Left hindlimb (tissue), 1 donor: ENCODE measurements at regions not wholly inside any gene's neighbourhood (a gene's known extent, or its start where the extent isn't known, plus 50 kb on each side); places are given as distances from the start of the nearest gene placed in this dataset.

Source experiments
- DNase-seq: peaks from one replicate; pipeline ENCODE4 v3.0.0-alpha.2; 2018

DNA sequence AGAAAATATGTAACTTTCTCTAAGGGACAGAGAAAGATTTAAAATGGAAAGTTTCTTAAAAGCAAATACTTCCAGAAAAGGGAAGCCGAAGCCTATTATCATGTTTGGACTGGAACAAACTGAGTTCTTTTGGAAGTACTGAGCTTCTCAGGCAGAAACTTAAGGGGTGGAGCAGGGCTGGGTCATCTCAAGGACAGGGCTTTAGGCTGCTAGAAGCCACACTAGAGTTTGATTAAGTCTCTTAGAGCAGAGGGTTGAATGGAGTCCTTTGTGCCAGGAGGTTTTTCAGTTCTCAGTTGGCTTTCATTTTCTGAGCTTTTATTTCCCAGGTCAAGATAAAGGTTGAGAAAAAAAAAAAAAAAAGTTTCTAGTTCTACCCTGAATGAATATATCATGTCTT, 432.7 kb downstream of the SLITRK5 start:
- DNase-seq: no peak

DNA sequence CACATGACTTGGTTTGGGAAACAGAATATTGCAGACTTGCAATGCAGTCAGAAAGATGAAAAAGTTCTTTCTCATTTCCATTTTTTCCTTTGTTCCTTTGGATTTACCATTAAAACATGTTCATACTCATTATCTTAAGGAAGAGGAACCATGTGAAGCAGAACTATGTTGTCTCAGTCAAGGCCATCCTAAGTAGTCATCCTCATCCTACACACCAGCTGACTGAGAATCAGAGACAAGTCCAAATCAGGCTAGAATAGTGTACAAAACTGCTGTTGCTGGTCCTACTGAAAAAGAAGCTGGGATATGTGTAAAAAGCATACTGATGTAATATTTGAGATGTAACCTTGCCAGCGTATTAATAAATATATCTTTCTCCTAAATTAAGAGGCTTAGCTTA, 433.4 kb downstream of the SLITRK5 start:
- no peak for DNase-seq

DNA sequence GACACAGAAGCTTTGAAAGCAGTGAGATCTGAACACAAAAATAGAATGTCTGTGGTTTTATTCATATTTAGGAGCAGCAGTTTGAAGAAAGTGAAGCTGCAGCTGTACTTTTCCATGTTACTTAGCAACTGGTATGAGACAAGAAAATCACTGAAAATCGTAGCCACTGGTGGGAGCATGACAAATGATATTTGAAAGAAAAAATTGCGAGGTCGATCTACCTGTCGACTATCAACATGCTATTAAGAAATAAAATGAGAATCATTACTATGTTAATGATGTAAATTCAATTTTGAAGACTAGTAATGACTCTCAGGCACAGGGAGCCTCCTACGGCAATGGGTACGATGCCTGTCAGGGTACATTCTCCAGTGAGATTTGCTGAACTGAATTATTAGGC, 436.4 kb downstream of the SLITRK5 start:
- DNase-seq: no peak

DNA sequence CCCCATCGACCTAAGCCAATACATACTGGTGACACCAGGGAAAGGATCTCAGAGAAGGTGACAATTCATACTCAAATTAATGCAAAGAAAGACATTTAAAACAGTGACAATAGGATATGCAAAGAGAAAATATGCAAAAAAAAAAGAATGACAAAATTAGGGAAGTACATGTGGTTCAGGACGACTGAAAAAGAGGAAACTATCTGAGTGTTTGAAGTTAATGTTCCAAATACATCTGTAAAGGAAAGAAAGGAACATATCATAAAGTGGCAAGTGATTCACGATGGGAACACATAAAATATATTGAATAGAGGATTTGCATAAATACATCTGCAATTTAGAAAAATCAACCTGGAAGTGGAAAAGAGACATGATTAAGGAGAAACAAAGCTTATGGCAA, 441.4 kb downstream of the SLITRK5 start:
- no peak for DNase-seq

DNA sequence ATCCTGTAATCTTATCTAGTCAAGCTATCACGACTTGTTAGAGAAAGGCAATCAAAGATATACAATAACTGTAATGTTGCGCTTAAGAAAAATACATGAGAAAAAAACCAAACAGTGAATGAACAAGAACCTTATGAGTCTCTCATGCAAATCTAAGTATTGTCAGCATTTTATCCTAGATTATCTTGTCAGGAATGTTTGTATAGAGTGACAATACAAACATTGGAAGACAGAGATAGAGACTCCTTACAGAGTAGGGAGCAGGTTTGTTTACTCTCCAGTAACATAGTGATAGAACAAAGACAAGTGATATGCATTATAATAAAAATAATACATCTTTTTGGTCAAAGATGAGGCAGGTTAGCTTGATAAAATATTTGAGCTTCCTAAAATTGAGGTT, 444.8 kb downstream of the SLITRK5 start:
- DNase-seq: no peak

DNA sequence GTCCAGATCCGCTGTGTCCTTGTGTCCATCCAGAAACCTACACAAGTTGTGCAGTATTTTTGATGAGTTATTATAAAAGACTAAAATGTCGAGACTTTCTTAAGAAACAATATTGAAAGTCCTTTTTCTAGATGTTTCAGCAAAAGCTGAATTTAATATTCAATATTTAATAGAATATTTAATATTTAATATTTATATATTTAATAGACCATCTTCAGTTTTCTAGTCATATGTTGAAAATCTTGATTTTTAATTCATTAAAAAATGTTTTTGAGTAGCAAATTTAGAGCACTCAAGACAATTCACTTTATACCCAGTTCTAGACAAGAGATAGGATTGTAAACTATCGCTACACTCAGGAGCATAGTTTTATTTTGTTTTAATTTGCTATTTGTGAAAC, 447.8 kb downstream of the SLITRK5 start:
- no peak for DNase-seq

DNA sequence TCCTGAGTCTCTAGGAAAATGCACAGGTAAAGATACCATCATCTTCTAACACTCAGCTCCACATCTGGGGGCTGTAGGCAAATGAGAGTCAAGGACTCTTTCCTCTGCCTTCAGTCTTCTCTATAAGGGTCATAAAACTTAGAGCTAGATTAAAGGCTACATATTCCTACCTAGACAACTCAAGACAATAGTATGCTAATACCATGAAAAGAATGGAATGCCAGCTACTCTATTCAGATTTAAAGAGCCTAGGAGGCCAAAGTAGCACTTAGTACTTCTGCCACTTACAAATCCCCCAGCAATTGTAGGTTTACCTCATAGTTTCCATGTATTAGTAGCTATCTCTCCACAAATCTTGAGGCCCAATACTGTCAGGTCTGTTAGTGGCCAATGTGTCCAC, 453.0 kb downstream of the SLITRK5 start:
- DNase-seq: no peak

DNA sequence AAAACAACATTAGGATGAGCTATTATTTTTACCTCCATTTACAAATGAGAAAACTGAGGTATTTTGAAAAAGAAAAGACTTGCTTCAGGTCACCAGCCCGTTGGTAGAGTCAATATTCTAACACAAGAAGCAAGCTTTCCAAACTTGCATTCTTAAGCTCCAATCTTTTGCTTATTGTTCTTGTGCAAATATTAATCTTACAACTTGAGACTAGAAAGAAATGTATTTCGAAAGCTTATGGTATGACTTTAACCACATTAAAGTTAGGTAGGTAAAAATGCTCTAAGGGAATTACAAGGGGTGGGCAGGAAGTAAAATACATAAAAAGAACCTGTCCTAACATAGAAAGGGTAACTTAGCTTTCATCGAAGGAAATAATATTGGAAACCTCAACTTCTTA, 453.9 kb downstream of the SLITRK5 start:
- DNase-seq: no peak

DNA sequence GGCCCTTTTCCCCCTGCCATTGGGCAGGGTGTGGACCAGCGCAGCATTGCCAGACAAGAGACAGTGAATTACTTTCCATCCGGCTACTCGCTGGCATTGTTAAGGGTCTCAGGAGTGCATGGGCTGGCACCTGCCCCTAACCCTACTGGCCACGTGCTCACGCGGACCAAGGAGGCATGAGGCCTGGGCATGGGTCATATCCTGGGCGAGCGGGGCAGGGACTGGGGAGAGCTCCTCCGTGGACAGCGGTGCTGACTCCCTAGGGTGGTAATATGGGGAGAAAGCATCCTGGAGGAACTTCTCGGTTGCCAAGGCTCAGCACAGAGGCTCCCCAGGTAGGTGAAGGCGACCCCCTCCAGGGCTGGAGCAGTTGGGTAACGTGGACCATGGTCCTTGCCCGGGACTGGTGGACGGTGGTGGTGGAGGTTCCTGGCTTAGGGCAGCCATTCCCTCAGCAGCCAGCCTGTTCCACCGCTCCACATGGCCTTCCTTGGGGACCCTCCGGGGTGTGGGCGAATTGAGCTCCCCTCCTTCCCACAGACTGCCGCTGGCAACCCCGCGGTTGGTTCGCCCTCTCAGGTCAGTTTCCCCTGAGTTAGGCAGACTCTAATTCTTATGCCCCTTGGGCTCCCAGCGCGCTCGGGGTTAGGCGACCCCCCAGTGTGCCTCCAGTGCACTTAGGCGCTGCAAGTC, 465.1 kb downstream of the SLITRK5 start:
- no peak for DNase-seq

DNA sequence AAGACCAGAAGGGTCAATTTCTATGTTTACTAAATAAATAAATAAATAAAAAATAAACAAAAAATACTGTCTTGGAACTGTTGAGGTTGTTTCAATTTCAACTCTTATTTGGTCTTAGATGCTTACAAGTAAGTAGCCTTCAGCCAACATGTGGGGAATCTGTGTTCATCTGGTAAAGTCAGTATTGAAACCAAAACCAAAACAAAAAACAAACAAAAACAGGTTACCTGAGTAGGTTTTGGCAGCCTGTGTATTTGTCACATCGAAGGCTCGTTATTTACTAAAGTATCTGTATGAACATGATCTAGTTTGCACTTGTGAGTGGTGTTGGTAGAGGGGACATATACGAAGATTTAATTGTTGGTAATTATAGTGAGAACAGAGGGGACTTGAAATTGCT, 471.5 kb downstream of the SLITRK5 start:
- DNase-seq: no peak

DNA sequence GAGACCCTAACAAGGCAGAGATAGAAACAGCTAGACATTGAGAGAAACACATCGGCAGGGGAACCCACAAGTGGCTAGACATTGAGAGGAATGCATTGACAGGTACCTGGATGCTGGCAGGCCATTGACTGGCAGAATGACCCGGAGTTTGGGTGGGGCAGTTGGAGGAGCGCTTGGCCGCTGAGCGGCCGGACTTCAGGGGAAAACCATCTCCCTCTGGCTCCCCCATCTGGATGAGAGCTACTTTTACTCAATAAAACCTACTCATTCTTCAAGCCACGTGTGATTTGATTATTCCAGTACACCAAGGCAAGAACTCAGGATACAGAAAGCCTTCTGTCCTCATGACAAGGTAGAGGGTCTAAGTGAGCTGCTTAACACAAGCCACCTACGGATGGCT, 473.4 kb downstream of the SLITRK5 start:
- no peak for DNase-seq

DNA sequence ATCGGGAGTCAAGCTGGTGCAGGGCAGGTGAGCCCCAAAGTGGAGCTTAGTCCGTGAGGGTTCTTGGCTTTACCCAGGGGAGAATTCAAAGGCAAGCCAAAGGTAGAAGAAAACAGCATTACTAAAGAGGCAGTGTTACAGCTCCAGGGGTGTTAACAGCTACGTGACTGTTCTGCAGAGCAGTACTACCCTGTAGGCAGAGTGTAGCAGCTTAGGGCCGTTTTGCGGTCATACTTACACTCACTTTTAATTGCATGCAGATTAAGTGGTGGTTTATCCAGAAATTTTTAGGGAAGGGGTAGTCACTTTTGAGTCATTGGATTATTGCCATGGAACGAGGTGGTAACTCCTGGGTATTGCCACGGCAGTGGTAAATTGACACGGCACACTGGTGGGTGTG, 482.2 kb downstream of the SLITRK5 start:
- DNase-seq: no peak

DNA sequence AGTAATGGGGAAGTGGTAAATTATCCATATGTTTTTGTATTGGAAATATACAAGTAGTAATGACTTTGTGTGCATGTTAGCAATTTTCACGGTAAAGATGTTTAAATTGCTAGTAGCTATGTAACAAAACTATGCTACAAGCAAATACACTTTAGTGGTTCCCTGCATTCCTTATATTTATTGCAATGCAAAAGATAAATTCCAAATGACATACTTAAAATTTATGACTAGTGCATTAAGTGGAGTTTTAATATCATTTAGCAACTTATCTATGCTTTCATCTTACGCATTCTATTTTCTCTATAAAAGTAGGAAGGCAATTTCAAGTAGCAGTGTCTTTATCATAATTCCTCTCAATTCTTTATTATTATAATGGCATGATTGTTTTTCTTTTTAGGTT, 482.8 kb downstream of the SLITRK5 start:
- DNase-seq: no peak

DNA sequence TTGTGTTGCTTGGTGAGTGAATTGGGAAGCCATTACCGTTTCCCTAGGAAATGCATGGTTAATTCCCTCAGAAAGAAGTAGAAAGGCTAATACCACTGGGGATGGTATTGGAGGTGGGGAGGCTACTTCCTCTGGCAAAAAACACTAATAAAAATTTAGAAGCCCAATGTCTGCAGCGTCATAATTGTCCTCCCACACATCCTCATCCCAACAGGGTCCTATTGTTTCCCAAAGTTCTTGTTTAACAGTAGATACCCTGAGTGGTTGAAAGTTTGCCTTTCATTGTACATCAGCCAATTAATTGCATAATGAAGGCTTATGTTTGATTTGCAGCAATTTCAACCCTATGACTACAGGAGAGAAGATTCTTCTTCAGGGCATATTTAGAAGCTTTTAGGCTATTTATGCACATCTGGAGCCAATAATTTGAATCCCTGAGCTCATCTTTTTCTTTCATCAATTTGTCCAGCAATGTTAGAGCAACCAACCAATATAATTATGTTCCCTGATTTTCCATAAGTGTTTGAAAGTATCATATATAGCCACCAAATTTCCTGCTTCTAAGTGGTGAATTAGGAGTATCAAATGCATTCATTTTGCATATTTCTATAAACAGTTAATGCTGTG, 491.0 kb downstream of the SLITRK5 start:
- no peak for DNase-seq

DNA sequence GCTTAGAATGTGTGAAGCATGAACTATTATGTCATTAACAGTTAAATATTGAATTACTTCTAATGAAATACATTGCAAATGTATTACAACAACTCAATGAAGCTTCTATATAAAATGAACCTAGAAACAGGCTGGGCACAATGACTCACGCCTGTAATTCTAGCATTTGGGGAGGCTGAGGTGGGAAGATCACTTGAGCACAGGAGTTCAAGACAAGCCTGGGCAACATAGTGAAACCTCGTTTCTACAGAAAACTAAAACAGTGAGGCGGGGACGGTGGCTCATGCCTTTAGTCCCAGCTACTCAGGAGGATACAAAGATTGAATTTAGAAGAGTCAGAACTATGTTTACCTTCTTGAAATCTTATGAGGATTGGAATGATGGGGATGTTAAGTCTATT, 505.1 kb downstream of the SLITRK5 start:
- DNase-seq: no peak

DNA sequence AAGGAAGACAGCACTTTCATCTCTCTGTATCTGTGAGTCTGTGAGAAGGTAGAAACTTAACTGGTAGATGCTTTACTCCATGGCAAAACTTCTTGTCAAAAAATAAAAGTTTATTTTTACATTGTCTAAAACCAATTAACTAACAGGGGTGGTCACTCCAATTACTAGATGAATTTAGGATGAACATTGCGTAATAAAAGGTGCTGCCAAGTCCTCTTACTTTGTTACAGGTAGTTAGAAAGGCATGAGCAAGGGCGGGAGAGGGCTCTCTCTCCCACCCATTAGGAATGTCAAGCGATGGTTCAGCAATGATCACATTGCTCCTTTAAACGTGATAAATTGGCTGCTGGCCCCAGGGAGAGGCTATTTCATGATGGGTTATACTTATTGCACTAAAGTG, 512.3 kb downstream of the SLITRK5 start:
- DNase-seq: no peak

DNA sequence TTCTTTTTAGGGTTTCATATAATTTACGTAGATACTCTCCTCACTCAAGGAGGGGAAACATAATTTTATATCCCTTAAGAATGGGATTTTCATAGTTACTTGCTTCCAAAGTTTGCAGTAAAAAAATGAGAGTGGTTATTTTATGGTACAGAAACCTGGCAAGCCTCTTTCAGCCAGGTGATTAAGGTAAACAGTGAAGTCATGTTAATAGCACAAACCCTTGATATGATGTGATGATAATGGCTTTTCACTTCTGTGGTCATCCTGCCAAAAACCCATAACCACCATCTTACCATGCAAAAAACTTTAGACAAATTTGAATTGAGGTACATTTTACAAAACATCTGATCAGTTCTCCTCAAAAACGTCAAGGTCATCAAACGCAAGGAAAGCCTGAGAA, 517.8 kb downstream of the SLITRK5 start:
- DNase-seq: no peak

DNA sequence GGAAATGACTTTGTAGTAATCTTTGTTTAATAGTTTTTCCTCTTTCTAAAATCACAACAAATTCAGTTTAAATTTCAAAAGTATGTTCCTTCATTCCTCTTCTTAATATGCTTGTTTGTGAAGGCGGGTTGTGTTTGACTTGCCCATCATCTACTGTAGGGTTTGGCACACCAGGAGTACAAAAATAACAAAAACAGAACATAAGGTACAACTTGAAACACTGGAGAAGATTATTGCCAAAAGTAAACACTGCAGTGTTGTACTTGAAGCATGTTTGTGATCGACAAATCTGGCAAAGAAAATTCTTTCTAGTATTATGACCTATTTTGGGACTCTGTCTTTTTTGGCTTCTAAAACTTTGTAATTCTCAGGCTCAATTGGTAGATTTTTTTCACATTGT, 518.6 kb downstream of the SLITRK5 start:
- DNase-seq: no peak

DNA sequence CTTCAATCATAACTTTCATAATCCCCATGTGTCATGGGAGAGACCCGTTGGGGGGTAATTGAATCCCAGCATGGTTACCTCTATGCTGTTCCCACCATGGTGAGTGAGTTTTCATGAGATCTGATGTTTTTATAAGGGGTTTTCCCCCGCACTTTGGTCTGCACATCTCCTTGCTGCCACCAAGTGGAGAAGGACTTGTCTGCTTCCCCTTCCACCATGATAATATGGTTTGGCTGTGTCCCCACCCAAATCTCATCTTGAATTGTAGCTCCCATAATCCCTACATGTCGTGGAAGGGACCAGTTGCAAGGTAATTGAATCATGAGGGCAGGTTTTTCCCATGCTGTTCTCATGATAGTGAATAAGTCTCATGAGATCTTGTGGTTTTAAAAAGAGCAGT, 524.9 kb downstream of the SLITRK5 start:
- no peak for DNase-seq

DNA sequence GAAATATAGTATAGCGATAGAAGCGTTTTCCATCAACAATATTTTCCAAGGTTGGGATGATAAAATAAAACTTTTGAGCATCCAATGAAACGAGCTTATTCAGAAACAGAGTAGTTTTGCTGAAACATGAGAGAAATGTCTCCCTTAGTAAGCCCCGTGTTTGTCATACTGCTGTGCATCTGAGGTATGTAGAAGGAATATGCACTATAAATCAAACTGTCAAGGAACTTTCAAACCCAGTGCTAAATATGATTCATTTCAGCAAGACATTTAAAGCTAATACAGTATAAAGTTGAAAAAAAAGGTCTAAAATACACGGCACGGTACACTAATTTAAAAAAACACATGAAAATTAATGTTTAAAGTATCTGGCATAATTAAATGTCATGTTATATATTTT, 546.2 kb downstream of the SLITRK5 start:
- DNase-seq: no peak

DNA sequence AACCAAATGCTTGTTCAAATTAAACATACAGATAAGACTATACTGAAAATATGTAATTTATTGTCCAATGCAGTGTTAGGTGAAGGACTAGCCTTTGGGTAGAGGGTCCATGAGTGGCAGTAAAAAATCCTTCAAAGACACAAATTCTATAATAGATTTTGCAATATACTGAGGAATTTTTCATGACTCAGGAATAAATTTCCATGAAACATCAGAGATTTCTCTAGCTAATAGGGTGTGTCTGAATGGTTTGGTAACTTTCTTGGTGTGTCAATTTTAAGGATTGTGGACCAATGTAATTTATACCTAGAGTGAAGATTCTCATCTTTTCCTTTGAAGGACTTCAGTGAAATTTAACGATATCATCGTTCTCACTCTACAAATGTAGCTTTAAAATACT, 546.7 kb downstream of the SLITRK5 start:
- no peak for DNase-seq

DNA sequence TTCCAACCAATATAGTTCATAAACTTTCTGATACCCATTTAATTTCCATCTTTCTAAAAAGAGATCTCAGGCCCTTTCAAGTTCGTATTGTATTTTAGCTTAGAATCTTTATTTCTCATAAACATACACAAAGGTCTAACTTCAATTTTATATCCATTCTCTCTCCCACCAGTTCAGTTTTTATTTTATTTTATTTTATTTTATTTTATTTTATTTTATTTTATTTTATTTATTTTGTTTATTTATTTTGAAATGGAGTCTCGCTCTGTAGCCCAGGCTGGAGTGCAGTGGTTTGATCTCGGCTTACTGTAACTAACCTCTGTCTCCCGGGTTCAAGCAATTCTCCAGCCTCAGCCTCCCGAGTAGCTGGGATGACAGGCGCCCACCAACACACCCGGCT, 552.8 kb downstream of the SLITRK5 start:
- no peak for DNase-seq

DNA sequence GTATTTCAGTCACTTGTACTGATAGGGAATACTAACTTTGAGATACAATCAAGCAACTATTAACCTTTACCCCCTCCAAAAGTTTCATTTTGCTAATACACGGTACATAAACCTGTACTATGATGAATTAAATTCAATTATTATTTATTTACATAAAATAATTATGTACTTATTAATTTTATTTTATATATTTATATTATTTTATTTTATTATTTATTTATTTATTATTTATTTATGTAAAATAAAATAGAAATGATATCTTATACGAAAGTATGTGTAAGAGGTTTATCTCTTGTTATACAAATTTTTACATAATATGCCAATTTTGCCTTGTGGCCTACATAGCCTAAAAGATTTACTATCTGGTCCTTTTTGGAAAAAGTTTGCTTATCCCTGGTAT, 564.3 kb downstream of the SLITRK5 start:
- DNase-seq: no peak

DNA sequence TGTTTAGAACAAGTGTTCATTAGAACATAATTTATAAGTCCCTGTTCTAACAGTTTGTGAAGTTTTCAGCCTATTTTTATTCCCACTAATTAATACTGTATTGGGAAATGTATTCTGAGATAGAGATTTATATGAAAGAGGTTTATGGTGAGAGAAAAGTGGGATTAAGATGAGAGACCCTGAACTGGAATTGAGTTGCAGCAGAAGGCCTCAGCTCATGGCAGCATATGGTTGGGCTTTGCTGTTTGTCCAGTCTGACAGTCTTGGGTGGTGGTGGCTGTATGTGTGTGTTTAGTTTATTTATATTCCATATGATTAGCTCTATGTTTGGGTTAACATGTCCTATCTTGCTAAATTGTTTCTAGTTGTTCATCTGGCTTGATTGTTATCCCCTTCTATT, 575.1 kb downstream of the SLITRK5 start:
- DNase-seq: no peak

DNA sequence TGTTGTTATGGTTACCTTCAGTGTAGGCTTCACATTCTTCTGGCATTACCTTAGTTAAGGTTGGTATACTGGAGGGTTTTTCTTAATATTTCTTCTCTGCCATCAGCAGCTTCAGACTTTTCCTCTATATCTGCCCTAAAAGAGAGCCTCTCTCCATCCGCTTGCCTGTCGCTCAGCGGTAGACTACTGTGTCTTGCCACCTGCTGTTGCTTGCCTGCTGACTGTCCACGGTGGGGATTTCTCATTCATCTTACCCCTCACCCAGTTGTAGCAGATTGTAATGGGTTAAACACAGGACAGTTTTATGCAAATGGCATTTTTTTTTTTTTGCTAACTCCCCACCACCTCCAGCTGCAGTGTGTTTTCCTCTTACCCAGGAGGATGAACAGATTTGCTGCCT, 577.2 kb downstream of the SLITRK5 start:
- no peak for DNase-seq
